Loucy (cell line): ENCODE measurements at regions not wholly inside any gene's neighbourhood (a gene's known extent, or its start where the extent isn't known, plus 50 kb on each side); places are given as distances from the start of the nearest gene placed in this dataset.

ENCODE experiments used
- CTCF ChIP-seq: fragments of 200-600 bp; sonication (generic); conservative IDR thresholded peaks from 2 replicates; pipeline ENCODE4 v1.5.1; 2014; ENCODE audit warnings: mild to moderate bottlenecking, antibody characterized with exemption, low read length
- EZH2phosphoT487 ChIP-seq: fragments of 200-600 bp; IDR thresholded peaks from 2 replicates; pipeline ENCODE4 v1.6.1; 2018; ENCODE audit warnings: antibody characterized with exemption, mild to moderate bottlenecking, moderate library complexity, borderline replicate concordance

DNA sequence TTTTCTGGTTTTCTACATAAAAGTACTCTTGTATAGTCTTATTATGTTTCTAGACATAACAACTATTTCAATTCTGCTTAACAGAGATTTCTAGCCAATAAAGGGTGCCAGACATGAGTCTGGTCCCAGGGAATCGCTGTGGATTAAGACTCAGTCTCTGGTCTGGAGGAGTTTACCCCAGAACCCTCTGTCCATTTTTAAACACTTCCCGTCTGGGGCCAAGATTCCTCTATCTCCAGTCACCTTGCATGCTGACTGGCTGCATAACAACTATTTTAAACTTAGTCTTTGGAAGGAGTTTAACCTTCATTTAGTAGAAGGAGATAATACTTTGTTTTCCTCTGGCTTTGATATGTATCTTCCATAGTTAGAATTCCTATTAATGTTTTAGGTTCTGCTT, 163.1 kb upstream of the IFNG-AS1 start:
- TF ChIP-seq CTCF: no peak
- no peak for TF ChIP-seq EZH2phosphoT487
